ENCODE measurements at regions not wholly inside any gene's neighbourhood (a gene's known extent, or its start where the extent isn't known, plus 50 kb on each side); places are given as distances from the start of the nearest gene placed in this dataset.

GRCh38 chr12:46609273-46609623 is 216.5 kb downstream of the SLC38A4 start:
- ATAC-seq (no peak), DNase-seq (ENCODE audit: low spot score) (no peak)
- H3K4me1 Mint-ChIP-seq: peaks cover 3% of the 10 kb centered on the region; the same call in 1 of the 2 replicates
- POLR2A ChIA-PET: no interaction called here
- no peak overlapping the region for H3K27ac Mint-ChIP-seq
- peaks cover 8% of the 10 kb centered on the region for H3K9me3 Mint-ChIP-seq
- no peaks in the 10 kb centered on the region; the same call in 1 of the 2 replicates for H3K27me3 Mint-ChIP-seq (ENCODE audit: low read depth)
- no peak overlapping the region for H3K4me3 Mint-ChIP-seq
- peaks cover under 1% of the 10 kb centered on the region for H3K36me3 Mint-ChIP-seq
- TF ChIP-seq KAT7 (CRISPR knock-in tag; IDR thresholded peaks at IDR 0.05; ENCODE audit: borderline replicate concordance): no peak
- no peak for TF ChIP-seq MYBL2 (CRISPR knock-in tag; IDR thresholded peaks at IDR 0.05)
- no peak for TF ChIP-seq IRF1 (CRISPR knock-in tag; IDR thresholded peaks at IDR 0.05)
- TF ChIP-seq SP1 (CRISPR knock-in tag; conservative IDR thresholded peaks at IDR 0.05): no peak
- TF ChIP-seq ATF2 (CRISPR knock-in tag; IDR thresholded peaks at IDR 0.05; ENCODE audit: borderline replicate concordance, low read depth): no peak
- no peak for TF ChIP-seq ZMAT4 (CRISPR knock-in tag; IDR thresholded peaks at IDR 0.05)
- TF ChIP-seq E2F5 (CRISPR knock-in tag; IDR thresholded peaks at IDR 0.05): no peak
- TF ChIP-seq ZBTB21 (CRISPR knock-in tag; IDR thresholded peaks at IDR 0.05; ENCODE audit: borderline replicate concordance): no peak
- no peak for TF ChIP-seq CREB1 (CRISPR knock-in tag; IDR thresholded peaks at IDR 0.05)
- TF ChIP-seq FOXK1 (CRISPR knock-in tag; IDR thresholded peaks at IDR 0.05): no peak
- TF ChIP-seq NFATC4 (CRISPR knock-in tag; IDR thresholded peaks at IDR 0.05): no peak
- TF ChIP-seq ZNF232 (CRISPR knock-in tag; IDR thresholded peaks at IDR 0.05): no peak
- no peak for TF ChIP-seq CBFB (CRISPR knock-in tag; IDR thresholded peaks at IDR 0.05; ENCODE audit: low read depth)
- no peak for TF ChIP-seq ETV6 (CRISPR knock-in tag; IDR thresholded peaks at IDR 0.05)
- TF ChIP-seq MLX (CRISPR knock-in tag; IDR thresholded peaks at IDR 0.05): no peak
- TF ChIP-seq PRDM15 (CRISPR knock-in tag; IDR thresholded peaks at IDR 0.05): no peak
- CTCF ChIA-PET: no interaction called here

GRCh38 chr12:46608431-46609272 is 217.1 kb downstream of the SLC38A4 start:
- ChIA-PET CTCF (no interaction called here), POLR2A (no interaction called here)
- Mint-ChIP-seq H3K9me3 (peaks cover 6% of the 10 kb centered on the region), H3K27ac (no peak overlapping the region), H3K4me1 (peaks cover 3% of the 10 kb centered on the region; the same call in 1 of the 2 replicates), H3K4me3 (no peak overlapping the region), H3K27me3 (ENCODE audit: low read depth) (no peaks in the 10 kb centered on the region; the same call in 1 of the 2 replicates), H3K36me3 (no peaks in the 10 kb centered on the region)
- no peak for DNase-seq (ENCODE audit: low spot score)
- no peak for ATAC-seq
- TF ChIP-seq CTCF (IDR thresholded peaks at IDR 0.05): no peak
- TF ChIP-seq ETV6 (CRISPR knock-in tag; IDR thresholded peaks at IDR 0.05): no peak
- no peak for TF ChIP-seq ZNF232 (CRISPR knock-in tag; IDR thresholded peaks at IDR 0.05)
- TF ChIP-seq AR (CRISPR knock-in tag; IDR thresholded peaks at IDR 0.05): no peak
- no peak for TF ChIP-seq HMGXB4 (CRISPR knock-in tag; IDR thresholded peaks at IDR 0.05)
- no peak for TF ChIP-seq ATF1 (CRISPR knock-in tag; IDR thresholded peaks at IDR 0.05)

Data from WTC11 (cell line).